ENCODE measurements at regions not wholly inside any gene's neighbourhood (a gene's known extent, or its start where the extent isn't known, plus 50 kb on each side); places are given as distances from the start of the nearest gene placed in this dataset.

GRCh38 chr15:60087561-60087960 is 83.5 kb downstream of the FOXB1 start:
- TF ChIP-seq CTCF (IDR thresholded peaks at IDR 0.05) (no peak), POLR2A (IDR thresholded peaks at IDR 0.05) (no peak)

Measured in breast epithelium (tissue), 3 donors.